CD4-positive, alpha-beta memory T cell (primary cell): ENCODE measurements at regions not wholly inside any gene's neighbourhood (a gene's known extent, or its start where the extent isn't known, plus 50 kb on each side); places are given as distances from the start of the nearest gene placed in this dataset.

Source experiments
- CTCF ChIA-PET: fragments of 350-600 bp; sonication (Branson Sonifier 250); formaldehyde crosslinking; loops from one replicate; lab custom pipeline; 2021; ENCODE audit warnings: inconsistent platforms; ENCODE audit not compliant: partially characterized antibody; lab: Charles Lee
- POLR2A ChIA-PET: fragments of 350-600 bp; sonication (Branson Sonifier 250); formaldehyde crosslinking; loops from one replicate; lab custom pipeline; 2021; ENCODE audit not compliant: partially characterized antibody; lab: Charles Lee
- DNase-seq, 5 donors: peaks; one replicate each; pipeline versions ENCODE4 v3.0.0 to v3.0.0-alpha.2; 2020 to 2022; ENCODE audit warnings: mixed read lengths in 1 of 5
- H3K27ac ChIP-seq: one replicate; pipeline ENCODE4 v1.7.0; 2013; ENCODE audit warnings: low read depth, low read length
- H3K27me3 ChIP-seq: 2 replicates; pipeline ENCODE4 v1.7.0; 2013; ENCODE audit warnings: mild to moderate bottlenecking, low read length, moderate library complexity; ENCODE audit not compliant: insufficient read depth
- H3K36me3 ChIP-seq: 2 replicates; pipeline ENCODE4 v1.7.0; 2013; ENCODE audit warnings: mild to moderate bottlenecking, low read length, moderate library complexity; ENCODE audit not compliant: insufficient read depth
- H3K4me1 ChIP-seq: 2 replicates; pipeline ENCODE4 v1.7.0; 2013; ENCODE audit warnings: mild to moderate bottlenecking, low read length, moderate library complexity; ENCODE audit not compliant: insufficient read depth
- H3K4me3 ChIP-seq, 2 donors: one replicate each; pipeline ENCODE4 v1.7.0; 2013; ENCODE audit warnings: low read length in 2 of 2, mild to moderate bottlenecking in 1 of 2
- H3K9me3 ChIP-seq, 2 donors: one replicate each; pipeline ENCODE4 v1.7.0; 2013; ENCODE audit warnings: low read length in 2 of 2, control low read depth in 1 of 2; ENCODE audit not compliant: control insufficient read depth in 1 of 2
- H3K27ac Mint-ChIP-seq, 7 donors: one replicate each; pipeline ENCODE4 v1.8.0; 2020 to 2021; ENCODE audit warnings: mixed read lengths in 7 of 7, mild to moderate bottlenecking in 6 of 7, inconsistent platforms in 3 of 7, moderate library complexity in 3 of 7
- H3K27me3 Mint-ChIP-seq, 2 donors: one replicate each; pipeline ENCODE4 v1.8.0; 2020 to 2021; ENCODE audit warnings: mixed read lengths in 2 of 2
- H3K36me3 Mint-ChIP-seq, 2 donors: one replicate each; pipeline ENCODE4 v1.8.0; 2020 to 2021; ENCODE audit warnings: mixed read lengths in 2 of 2, inconsistent platforms in 1 of 2, mild to moderate bottlenecking in 1 of 2
- H3K4me1 Mint-ChIP-seq, 4 donors: one replicate each; pipeline ENCODE4 v1.8.0; 2020 to 2021; ENCODE audit warnings: mixed read lengths in 4 of 4, mild to moderate bottlenecking in 1 of 4
- H3K4me3 Mint-ChIP-seq, 8 donors: one replicate each; pipeline ENCODE4 v1.8.0; 2020 to 2021; ENCODE audit warnings: mixed read lengths in 8 of 8, mild to moderate bottlenecking in 7 of 8, moderate library complexity in 6 of 8, inconsistent platforms in 3 of 8
- H3K9me3 Mint-ChIP-seq, 8 donors: one replicate each; pipeline ENCODE4 v1.8.0; 2020 to 2021; ENCODE audit warnings: mixed read lengths in 8 of 8, mild to moderate bottlenecking in 5 of 8, inconsistent platforms in 3 of 8, moderate library complexity in 1 of 8
- intact Hi-C: fragments of 100-400 bp; cut with micrococcal nuclease; formaldehyde crosslinking; loops from one replicate; pipeline ENCODE4 v1.15.1; 2023

DNA sequence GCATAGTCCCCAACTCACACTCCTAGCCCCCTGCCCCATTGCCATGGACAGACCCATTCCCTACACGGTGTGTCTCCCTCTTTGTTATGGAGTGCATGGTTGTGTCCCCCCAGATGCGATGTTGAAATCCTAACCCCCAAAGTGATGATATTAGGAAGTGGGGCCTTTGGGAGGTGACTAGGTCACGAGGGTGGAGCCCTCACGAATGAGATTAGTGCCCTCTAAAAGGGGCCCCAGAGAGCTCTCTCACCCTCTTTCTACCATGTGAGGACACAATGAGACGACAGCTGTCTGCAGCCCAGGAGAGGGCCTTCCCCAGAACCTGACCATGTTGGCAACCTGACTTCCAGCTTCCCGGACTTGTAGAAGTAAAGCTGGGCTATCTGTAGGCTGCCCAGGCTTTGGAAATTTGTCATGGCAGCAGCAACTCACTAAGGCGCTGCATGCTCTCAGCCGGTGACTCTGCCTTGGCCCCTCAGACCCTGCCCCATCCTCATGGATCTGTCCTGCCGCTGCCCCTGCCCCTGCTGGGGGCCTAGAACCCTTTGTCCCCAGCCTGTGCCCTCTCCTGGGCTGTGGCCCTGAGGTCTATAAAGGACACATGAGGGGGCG is 318.1 kb upstream of the RTL1 start:
- no peaks in the 10 kb centered on the region for H3K4me1 Mint-ChIP-seq
- CTCF ChIA-PET: no interaction called here
- peaks cover 4 to 12% of the 10 kb centered on the region in 2 donors for H3K27me3 Mint-ChIP-seq
- no peak for DNase-seq
- H3K27ac ChIP-seq: no peak overlapping the region
- POLR2A ChIA-PET: no interaction called here
- no peak overlapping the region for H3K4me3 ChIP-seq
- H3K36me3 Mint-ChIP-seq: no peaks in the 10 kb centered on the region
- no peaks in the 10 kb centered on the region for H3K4me1 ChIP-seq
- intact Hi-C loops: no loop called here
- no peaks in the 10 kb centered on the region for H3K36me3 ChIP-seq
- H3K9me3 ChIP-seq: no peaks in the 10 kb centered on the region
- H3K9me3 Mint-ChIP-seq: peaks cover 0 to 5% (median 0%) of the 10 kb centered on the region in 8 donors
- H3K4me3 Mint-ChIP-seq: no peak overlapping the region
- H3K27me3 ChIP-seq: no peaks in the 10 kb centered on the region
- H3K27ac Mint-ChIP-seq: no peak overlapping the region

DNA sequence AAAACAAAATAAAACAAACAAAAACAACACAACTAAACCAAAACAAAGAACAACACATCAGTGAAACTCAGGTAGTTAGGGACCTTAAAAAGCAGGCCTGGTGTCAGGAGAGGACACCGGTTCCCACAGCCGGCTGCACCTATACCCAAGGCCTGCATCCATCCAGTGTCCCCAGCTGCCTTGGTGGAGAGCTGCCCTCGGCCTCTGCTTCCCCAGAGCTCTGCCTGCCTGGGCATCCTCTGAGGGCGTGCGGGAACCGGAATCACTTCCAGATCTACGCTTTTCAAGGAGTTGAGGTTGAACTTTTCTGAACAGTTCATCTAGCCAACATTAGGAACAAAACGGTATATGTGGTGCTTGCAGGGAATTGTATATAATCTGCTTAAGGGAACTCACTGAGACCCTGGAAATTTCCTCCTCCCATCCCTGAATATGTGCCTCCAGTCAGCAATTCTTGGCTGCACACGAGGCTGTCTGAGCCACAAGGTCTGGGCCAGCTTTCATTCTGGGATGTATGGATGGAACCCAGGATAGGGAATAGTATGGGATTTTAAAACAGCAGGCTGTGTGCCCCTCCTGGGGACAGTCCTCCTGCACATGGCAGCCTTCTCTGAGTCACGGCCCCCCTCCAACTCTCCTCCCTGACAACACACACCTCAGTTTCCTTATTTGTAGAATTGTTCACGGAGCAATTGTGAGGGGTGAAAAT is 319.0 kb upstream of the RTL1 start:
- H3K9me3 ChIP-seq: no peaks in the 10 kb centered on the region
- no peaks in the 10 kb centered on the region for H3K4me1 Mint-ChIP-seq
- no peak overlapping the region for H3K4me3 Mint-ChIP-seq
- DNase-seq: no peak
- CTCF ChIA-PET: no interaction called here
- no peak overlapping the region for H3K27ac ChIP-seq
- H3K27me3 ChIP-seq: no peaks in the 10 kb centered on the region
- no peaks in the 10 kb centered on the region for H3K4me1 ChIP-seq
- POLR2A ChIA-PET: no interaction called here
- peaks cover 6 to 12% of the 10 kb centered on the region in 2 donors for H3K27me3 Mint-ChIP-seq
- no peaks in the 10 kb centered on the region for H3K36me3 Mint-ChIP-seq
- H3K27ac Mint-ChIP-seq: no peak overlapping the region
- H3K9me3 Mint-ChIP-seq: peaks cover 0 to 5% (median 0%) of the 10 kb centered on the region in 8 donors
- intact Hi-C loops: no loop called here
- H3K36me3 ChIP-seq: no peaks in the 10 kb centered on the region
- H3K4me3 ChIP-seq: no peak overlapping the region

DNA sequence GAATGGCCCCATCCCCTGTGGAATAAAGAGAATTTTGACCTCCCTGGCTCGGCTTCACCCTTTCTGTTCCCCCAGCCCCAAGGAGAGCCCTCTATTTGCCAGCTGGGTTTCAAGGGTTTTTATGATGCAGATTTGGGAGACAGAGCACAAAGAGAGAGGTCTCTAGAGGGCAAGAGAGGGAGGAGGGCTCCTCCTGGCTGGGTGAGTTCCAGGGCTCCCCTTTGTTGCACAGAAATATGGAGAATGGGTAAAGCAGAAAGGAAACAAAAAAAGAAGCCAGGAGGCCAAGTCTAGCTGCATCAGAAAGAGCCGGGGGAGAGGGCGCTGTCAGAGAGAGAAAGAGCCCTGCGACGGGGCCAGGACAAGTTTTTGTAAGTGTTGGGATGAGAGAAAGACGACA is 319.6 kb upstream of the RTL1 start:
- Histone ChIP-seq H3K27me3 (no peaks in the 10 kb centered on the region), H3K27ac (no peak overlapping the region), H3K4me3 (no peak overlapping the region), H3K4me1 (no peaks in the 10 kb centered on the region), H3K36me3 (no peaks in the 10 kb centered on the region), H3K9me3 (no peaks in the 10 kb centered on the region)
- ChIA-PET CTCF (no interaction called here), POLR2A (no interaction called here)
- Mint-ChIP-seq H3K27ac (no peak overlapping the region), H3K4me3 (no peak overlapping the region), H3K4me1 (no peaks in the 10 kb centered on the region), H3K9me3 (peaks cover 0 to 5% (median 0%) of the 10 kb centered on the region in 8 donors), H3K27me3 (peaks cover 6 to 11% of the 10 kb centered on the region in 2 donors), H3K36me3 (no peaks in the 10 kb centered on the region)
- DNase-seq: no peak
- intact Hi-C loops: no loop called here

DNA sequence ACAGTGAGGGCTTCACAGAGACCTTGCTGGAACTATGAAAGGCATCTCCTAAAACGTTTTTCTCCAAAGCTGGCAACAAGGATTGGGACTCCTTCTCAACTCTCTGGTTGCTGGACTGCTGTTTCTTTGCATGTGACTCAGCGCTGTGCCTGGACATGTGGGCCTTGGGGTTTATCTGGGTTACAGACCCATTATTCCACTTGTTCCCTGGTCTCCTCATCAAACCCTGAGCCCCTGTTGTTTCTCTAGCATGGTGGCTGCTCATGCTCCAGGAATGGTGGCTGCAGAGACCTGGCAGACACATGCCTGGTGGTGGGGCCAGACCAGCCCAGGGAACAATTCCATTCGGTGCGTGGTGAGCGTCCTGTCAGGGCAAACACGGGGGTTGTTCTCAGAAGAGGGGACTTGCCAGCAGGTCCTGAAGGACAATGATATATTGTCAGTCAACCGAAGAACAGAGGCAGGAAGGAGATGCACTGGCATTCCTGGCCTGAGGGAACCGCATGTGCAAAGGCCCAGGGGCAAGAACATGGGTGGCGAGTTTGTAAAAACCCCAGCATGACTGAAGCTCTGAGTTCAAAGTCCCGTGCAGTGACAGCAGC is 320.1 kb upstream of the RTL1 start:
- POLR2A ChIA-PET: no interaction called here
- Mint-ChIP-seq H3K4me1 (no peaks in the 10 kb centered on the region), H3K4me3 (no peak overlapping the region), H3K36me3 (no peaks in the 10 kb centered on the region), H3K9me3 (peaks cover 0 to 5% (median 0%) of the 10 kb centered on the region in 8 donors), H3K27me3 (peaks cover 6 to 11% of the 10 kb centered on the region in 2 donors), H3K27ac (no peak overlapping the region)
- Histone ChIP-seq H3K9me3 (no peaks in the 10 kb centered on the region), H3K27ac (no peak overlapping the region), H3K4me3 (no peak overlapping the region), H3K36me3 (no peaks in the 10 kb centered on the region), H3K27me3 (no peaks in the 10 kb centered on the region), H3K4me1 (no peaks in the 10 kb centered on the region)
- CTCF ChIA-PET: no interaction called here
- intact Hi-C loops: no loop called here
- DNase-seq: no peak

DNA sequence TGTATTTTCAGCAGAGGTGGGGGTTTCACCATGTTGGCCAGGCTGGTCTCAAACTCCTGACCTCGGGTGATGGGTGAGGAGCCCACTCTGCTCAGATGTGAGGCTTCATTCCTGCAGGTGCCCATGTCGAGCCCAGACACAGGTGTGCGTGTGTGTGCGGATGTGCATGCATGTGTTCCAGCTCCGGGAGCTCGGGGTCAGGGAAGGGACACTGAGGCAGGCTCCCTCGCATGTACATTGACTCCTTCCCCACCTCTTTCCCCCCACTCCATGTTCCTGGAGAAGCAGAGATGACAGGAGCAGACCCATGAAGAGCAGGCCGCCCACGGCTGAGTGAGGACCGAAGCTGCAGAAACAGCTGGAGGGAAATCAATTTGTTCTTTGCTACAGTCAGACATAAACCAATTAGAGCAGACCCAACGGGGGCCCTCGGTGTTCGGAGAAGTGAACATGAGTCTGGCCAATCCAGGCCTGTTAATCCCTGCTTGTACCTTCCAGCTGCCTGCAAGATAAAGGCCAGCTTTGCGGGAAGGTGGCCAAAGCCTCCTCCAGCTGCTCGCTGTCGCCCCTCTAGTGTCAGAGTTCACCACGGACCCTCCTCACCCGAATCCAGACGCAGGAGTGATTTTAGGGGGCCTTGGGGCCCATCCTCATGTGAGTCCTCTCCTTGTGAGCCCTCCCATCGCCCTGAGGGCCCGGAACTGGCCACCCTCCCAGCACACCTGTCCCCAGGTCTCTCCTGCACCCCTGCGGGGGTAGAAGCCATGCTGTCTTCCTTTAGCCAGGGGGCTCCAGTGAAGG is 321.0 kb upstream of the RTL1 start:
- Histone ChIP-seq H3K9me3 (no peaks in the 10 kb centered on the region), H3K27ac (no peak overlapping the region), H3K27me3 (no peaks in the 10 kb centered on the region), H3K4me3 (no peak overlapping the region), H3K36me3 (no peaks in the 10 kb centered on the region), H3K4me1 (no peaks in the 10 kb centered on the region)
- CTCF ChIA-PET: no interaction called here
- POLR2A ChIA-PET: no interaction called here
- Mint-ChIP-seq H3K4me1 (no peaks in the 10 kb centered on the region), H3K4me3 (no peak overlapping the region), H3K27me3 (peaks cover 7 to 11% of the 10 kb centered on the region in 2 donors), H3K9me3 (peaks cover 0 to 5% (median 0%) of the 10 kb centered on the region in 8 donors), H3K36me3 (no peaks in the 10 kb centered on the region), H3K27ac (no peak overlapping the region)
- DNase-seq: no peak
- intact Hi-C loops: no loop called here

DNA sequence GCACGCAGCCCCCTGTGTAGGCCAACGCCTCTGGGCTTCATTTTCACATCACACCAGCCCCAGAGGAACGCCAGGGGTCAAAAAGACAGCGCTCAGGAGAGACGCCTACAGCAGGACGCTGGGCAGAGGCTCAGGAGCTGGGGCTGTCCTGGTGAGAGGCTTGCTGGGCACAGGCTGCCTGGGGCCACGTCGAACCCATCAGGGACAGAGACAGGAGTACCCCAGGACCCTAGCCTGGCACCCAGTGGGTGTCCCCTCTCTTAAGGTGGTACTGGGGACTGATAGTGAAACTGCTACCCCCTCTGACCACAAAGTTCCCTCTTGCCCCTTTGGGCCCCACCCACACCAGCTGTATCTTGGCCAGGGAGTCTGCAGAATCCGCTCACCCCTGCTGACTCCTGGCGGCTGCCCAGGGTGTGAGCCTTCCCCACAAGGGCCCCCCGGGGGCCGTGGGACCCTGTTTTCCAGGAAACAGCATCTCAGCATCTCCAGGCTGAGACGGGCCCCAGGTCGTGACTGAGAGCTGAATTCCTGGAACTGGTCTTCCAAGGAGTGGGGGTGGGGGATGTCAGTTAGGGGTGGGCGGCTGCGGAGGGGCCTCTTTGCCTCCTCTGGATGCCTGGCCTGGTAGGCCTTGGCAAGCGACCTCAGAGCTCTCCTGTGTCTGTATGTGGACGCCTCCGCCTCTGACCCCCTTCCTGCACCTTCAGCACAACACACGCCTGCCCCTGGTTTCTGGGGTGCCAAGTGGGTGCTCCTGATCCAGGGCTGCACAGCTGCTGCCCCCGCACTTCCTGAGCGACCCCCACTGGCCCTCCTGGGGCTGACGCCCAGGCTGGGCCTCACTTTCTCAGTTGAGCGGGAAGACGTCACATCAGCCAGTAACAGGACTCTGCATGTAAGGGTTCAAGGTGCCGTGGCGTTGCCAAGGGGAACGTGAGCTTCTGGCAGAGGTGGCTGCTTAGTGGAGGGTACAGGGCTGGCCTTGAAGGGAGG is 321.9 kb upstream of the RTL1 start:
- no peaks in the 10 kb centered on the region for H3K27me3 ChIP-seq
- H3K4me3 ChIP-seq: no peak overlapping the region
- no peak overlapping the region for H3K27ac ChIP-seq
- H3K9me3 ChIP-seq: no peaks in the 10 kb centered on the region
- H3K27me3 Mint-ChIP-seq: peaks cover 7 to 11% of the 10 kb centered on the region in 2 donors
- no peaks in the 10 kb centered on the region for H3K36me3 ChIP-seq
- H3K4me1 Mint-ChIP-seq: no peaks in the 10 kb centered on the region
- no peaks in the 10 kb centered on the region for H3K36me3 Mint-ChIP-seq
- no peak for DNase-seq
- no peaks in the 10 kb centered on the region for H3K4me1 ChIP-seq
- no peak overlapping the region for H3K27ac Mint-ChIP-seq
- peaks cover 0 to 5% (median 0%) of the 10 kb centered on the region in 8 donors for H3K9me3 Mint-ChIP-seq
- ChIA-PET CTCF (no interaction called here), POLR2A (no interaction called here)
- H3K4me3 Mint-ChIP-seq: no peak overlapping the region
- intact Hi-C loops: no loop called here
